HG03060 (cell line): ENCODE measurements at regions not wholly inside any gene's neighbourhood (a gene's known extent, or its start where the extent isn't known, plus 50 kb on each side); places are given as distances from the start of the nearest gene placed in this dataset.

Experiments
- ATAC-seq: cut with Tn5 transposase; IDR thresholded peaks from one replicate; pipeline ENCODE4 v1.9.1; 2021; ENCODE audit warnings: low read depth, moderate number of reproducible peaks; ENCODE audit not compliant: unreplicated experiment

- no peak for ATAC-seq
Measured at GRCh38 chr12:65648461-65648860, 175.8 kb upstream of the HMGA2 start.

GRCh38 chr12:65649126-65649525 is 175.2 kb upstream of the HMGA2 start:
- ATAC-seq: no peak

DNA sequence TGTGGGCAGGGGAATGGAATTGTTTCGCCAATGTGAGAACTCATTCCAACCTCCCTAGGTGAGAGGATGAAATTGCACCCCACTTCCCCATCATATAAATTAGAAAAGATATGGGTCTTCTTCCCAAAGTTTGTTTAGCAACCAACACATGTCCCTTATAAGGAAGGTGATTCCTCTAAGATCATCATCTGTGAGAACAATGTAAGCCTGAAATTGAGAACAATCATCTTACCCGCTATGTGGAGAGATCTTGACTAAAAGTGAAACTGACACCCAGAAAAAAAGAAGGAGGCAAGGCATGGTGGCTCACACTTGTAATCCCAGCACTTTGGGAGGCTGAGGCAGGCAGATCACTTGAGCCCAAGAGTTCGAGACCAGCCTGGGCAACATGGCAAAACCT is 173.2 kb upstream of the HMGA2 start:
- no peak for ATAC-seq

DNA sequence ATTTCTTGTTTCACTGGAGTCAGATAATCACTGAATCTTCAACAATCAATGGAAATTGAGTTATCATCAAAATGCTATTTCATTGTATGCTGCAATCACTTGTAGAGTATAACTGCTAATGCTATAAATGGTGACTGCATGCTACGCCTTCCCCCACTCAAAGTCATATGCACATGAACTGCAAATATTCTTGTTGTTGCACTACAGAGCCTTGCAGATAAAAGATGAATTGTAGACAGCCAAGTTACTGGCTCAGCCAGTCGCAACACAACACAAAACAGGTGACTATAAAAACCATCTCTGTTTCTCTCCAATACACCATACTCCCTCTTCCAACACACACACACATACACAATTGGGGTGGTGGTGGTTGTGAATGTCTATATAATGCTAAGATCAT is 171.0 kb upstream of the HMGA2 start:
- no peak for ATAC-seq

DNA sequence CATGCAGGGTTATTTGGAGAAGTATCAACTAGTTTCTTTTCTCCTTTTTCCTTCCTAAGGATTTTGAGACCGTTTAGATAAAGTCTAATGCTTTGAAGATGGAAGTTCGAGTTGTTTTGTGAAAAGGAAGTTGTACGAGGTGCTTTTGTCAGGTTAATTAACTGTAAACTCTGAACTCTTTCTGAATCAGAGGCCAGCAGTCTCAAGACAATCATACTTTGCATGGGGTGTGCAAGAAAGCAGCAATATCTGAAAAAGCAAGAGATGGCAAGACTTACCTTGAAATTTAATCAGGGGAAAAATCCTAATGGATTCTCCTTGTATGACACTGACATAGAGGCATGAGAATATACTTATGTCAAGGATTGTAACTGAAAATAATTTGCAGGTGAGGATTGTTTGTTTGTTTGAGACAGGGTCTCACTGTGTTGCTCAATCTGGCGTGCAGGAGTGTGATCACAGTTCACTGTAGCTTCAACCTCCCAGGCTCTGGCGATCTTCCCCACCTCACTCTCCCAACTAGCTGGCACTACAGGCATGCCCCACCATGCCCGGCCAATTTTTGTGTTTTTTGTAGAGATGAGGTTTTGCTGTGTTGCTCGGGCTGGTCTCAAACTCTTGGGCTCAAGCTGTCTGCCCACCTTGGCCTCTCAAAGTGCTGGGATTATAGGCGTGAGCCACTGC is 170.2 kb upstream of the HMGA2 start:
- ATAC-seq: no peak

GRCh38 chr12:65655074-65655493 is 169.2 kb upstream of the HMGA2 start:
- ATAC-seq: no peak

GRCh38 chr12:65656156-65656882 is 168.0 kb upstream of the HMGA2 start:
- ATAC-seq: no peak

- no peak for ATAC-seq
Measured at GRCh38 chr12:65656891-65657351, 167.4 kb upstream of the HMGA2 start.

- ATAC-seq: no peak
Measured at GRCh38 chr12:65657635-65658034, 166.6 kb upstream of the HMGA2 start.

DNA sequence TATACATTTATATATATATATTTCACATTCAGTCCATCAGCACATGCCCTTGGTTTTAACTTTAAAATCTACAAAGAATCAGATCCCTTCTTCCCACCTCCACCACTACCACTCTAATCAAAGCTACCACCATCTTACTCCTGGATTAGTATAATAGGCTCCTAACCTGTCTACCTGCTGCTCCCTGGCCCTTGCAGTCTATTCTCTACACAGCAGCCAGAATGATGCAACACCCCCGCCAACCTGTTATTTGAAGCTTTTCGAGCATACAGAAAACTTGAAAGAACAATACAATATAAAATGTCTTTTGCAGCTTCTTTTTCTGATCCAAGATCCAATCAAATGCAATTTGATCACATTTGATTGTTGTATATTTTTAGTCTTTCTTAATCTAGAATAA is 165.9 kb upstream of the HMGA2 start:
- no peak for ATAC-seq

- no peak for ATAC-seq
Measured at GRCh38 chr12:65659681-65660080, 164.6 kb upstream of the HMGA2 start.

DNA sequence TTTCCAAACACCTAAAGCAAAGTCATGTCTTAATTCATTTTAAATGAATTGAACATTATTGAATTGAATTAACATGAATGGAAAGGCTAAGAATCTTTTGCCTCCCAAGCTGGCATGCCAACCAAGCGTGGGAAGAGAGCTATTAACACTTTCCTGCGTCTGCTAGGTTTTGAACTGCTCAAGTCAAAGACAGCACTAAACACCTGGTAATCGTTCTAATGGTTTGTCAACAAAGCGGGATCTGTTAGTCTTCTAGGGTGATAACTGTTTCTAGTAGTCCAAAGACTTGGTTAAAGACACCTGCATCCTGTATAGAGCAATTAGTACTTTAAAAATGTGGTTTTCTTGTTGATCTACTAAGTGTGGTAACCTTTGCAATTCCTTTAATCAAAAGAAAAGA is 164.2 kb upstream of the HMGA2 start:
- ATAC-seq: no peak

- no peak for ATAC-seq
Measured at GRCh38 chr12:65660836-65661235, 163.4 kb upstream of the HMGA2 start.

DNA sequence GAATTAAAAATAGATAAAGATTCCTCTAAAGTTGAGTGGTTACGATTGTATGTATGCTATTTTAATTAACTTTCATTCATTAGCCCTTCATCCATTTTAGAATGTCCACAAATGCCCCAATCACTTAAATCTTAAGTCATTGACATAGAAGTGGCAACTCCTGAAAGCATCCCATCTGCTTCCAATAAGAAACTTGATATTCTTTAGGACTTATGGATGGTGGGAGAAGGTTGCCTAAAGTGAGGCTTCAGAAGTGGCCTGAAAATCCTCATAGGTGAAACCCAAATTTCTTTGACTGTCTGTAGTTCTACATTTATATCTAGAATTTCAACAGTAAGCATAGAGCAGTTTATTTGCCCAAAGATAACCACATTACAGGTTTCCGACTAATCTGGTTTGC is 161.7 kb upstream of the HMGA2 start:
- no peak for ATAC-seq

- ATAC-seq: no peak
Measured at GRCh38 chr12:65663097-65663496, 161.2 kb upstream of the HMGA2 start.

GRCh38 chr12:65663648-65664047 is 160.6 kb upstream of the HMGA2 start:
- ATAC-seq: no peak

DNA sequence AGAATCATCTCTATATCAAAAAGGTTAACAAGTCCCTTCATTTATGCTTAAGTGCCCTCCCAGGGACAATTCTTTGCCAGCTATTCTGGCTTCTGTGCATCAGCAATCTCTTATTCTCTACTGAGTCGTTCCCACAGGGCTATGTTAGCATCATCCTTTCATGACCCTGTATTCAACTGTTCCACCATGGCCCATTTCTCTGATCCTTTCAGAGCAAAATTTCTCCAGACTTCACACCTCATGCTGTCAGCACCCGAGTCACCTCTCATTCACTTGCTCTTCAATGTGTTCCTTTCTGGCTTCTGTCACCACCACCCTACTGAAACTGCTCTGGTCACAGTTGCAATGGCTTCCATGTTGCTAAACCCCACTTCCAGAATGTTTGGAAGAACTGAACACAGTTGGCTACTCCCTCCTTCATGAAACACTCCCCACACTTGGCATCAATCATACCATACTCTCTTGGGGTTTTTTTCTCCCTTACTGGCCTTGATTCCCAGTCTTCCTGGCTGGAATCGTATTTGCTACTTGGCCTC is 159.5 kb upstream of the HMGA2 start:
- ATAC-seq: no peak

DNA sequence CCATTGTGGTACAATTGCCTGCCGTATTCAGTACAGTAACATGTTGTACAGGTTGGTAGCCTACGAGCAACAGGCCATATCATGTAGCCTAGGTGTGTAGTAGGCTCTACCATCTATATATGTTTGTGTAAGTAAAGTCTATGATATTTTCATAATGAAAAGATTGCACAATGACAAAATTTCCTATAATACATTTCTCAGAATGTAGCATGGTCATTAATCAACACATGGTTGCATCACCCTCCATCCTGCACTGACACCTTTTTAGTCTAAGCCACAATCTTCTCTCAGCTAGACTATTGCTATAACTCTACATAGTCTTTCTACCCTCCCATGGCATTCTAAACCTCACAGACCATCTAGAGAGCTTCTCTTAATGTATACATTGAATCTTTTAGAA is 158.5 kb upstream of the HMGA2 start:
- no peak for ATAC-seq

DNA sequence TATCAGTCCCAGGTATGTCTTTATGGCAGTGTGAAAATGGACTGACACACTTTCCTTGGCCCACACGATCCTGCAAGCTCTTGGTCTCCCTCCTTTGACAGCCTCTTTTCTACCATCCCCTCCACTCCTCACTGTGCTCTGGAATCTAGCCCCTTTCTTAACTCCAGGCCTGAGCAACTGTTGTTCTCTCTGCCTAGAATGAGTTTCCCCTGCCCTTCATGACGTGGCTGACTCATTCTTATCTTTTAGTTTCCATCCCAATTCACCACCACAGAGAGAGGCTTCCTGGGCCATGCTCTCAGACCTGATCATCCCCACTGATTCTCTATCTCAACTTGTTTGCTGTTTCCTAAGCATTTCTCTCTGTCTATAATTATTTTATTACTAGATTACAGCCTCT is 157.4 kb upstream of the HMGA2 start:
- ATAC-seq: no peak

GRCh38 chr12:65667932-65668331 is 156.4 kb upstream of the HMGA2 start:
- ATAC-seq: no peak

DNA sequence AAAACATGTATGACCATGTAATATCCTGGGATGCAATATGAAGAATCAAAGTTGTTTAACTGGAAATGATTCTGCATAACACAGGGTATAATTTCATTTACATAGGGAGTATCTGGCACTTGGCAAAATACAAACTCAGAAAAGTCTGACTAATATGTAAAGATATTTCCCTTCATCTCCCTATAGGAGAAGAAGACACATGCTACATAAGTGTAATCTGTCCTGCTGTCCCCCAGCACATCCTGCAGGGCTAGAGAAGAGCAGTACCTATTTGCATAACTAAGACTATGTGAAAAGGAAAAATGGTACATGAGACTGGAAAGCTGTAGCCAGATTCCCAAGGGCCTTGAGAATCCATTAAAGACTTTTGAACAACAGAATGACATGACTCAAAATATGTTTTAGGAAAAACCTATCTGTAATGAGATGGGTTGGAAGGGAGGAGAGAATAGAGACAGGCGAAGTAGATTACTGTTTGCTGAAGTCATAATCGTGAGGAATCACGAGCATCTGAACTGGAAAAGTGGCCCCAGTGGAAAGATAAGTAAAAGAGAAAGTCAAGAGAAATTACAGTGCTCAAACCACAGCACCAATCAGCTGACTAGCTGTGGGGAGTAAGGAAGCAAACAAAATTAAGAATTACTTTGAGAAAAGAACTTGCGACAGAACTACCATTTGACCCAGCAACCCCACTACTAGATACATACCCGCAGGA is 155.1 kb upstream of the HMGA2 start:
- ATAC-seq: no peak
